NOMO-1 treated with DMSO at 0.1 percent for 48 hours (cell line): ENCODE measurements at regions not wholly inside any gene's neighbourhood (a gene's known extent, or its start where the extent isn't known, plus 50 kb on each side); places are given as distances from the start of the nearest gene placed in this dataset.

Experiments used
- DNase-seq: peaks from one replicate; lab custom pipeline; 2025; ENCODE audit not compliant: unreplicated experiment; lab: John Stamatoyannopoulos, UW

- DNase-seq, result peak; percentile 89
Observed at GRCh38 chr11:86193297-86194095, 51.1 kb upstream of the EED start.

- DNase-seq, result peak; percentile 35
Observed at GRCh38 chr11:86192519-86193257, 51.9 kb upstream of the EED start.

GRCh38 chr11:86191874-86192273, 52.7 kb upstream of the EED start:
- no peak for DNase-seq

- DNase-seq, result no peak
Observed at GRCh38 chr11:86187027-86187426, 57.5 kb upstream of the EED start.

GRCh38 chr11:86186386-86186785, 58.2 kb upstream of the EED start:
- DNase-seq, result no peak

- DNase-seq, result no peak
Observed at GRCh38 chr11:86185381-86185750, 59.2 kb upstream of the EED start.

GRCh38 chr11:86184728-86185380, 59.7 kb upstream of the EED start:
- DNase-seq, result no peak

GRCh38 chr11:86183694-86184093, 60.9 kb upstream of the EED start:
- DNase-seq, result no peak

- DNase-seq, result peak; percentile 27
Observed at GRCh38 chr11:86182976-86183584, 61.5 kb upstream of the EED start.

- no peak for DNase-seq
Observed at GRCh38 chr11:86181379-86181778, 63.2 kb upstream of the EED start.

- no peak for DNase-seq
Observed at GRCh38 chr11:86180851-86181250, 63.7 kb upstream of the EED start.

GRCh38 chr11:86180423-86180822, 64.1 kb upstream of the EED start:
- no peak for DNase-seq

GRCh38 chr11:86179646-86180064, 64.9 kb upstream of the EED start:
- DNase-seq, result no peak

- DNase-seq, result no peak
Observed at GRCh38 chr11:86177302-86177701, 67.3 kb upstream of the EED start.

- peak; percentile 65 for DNase-seq
Observed at GRCh38 chr11:86176165-86176884, 68.2 kb upstream of the EED start.

GRCh38 chr11:86175626-86176025, 68.9 kb upstream of the EED start:
- DNase-seq, result no peak

- DNase-seq, result no peak
Observed at GRCh38 chr11:86175191-86175590, 69.4 kb upstream of the EED start.

- no peak for DNase-seq
Observed at GRCh38 chr11:86174101-86175046, 70.2 kb upstream of the EED start.

GRCh38 chr11:86172894-86173293, 71.7 kb upstream of the EED start:
- no peak for DNase-seq

GRCh38 chr11:86171627-86172026, 72.9 kb upstream of the EED start:
- peak; percentile 50 for DNase-seq
